HG03139 (cell line): ENCODE measurements at regions not wholly inside any gene's neighbourhood (a gene's known extent, or its start where the extent isn't known, plus 50 kb on each side); places are given as distances from the start of the nearest gene placed in this dataset.

ENCODE experiments used
- ATAC-seq: cut with Tn5 transposase; IDR thresholded peaks from one replicate; pipeline ENCODE4 v1.9.1; 2021; ENCODE audit not compliant: unreplicated experiment

DNA sequence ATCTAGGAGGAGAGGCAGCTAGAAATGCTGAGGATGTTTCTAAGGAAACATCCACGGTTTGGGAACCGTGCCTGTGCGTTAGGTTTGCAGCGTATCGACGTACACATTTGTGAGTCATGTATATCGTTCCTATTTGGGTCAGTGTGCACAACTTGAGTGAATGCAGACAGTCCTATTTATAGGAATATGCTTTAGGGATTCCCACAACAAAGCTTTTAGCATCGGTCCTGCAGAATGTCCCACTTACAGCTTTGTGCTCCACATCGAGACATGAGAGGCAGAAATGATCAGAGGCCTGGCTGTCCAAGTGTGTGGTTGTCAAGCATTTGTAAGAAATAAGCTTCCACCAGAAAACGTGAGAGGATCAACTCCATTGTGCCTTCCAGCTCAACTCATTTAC, 1282.7 kb upstream of the WWC1 start:
- ATAC-seq: no peak

DNA sequence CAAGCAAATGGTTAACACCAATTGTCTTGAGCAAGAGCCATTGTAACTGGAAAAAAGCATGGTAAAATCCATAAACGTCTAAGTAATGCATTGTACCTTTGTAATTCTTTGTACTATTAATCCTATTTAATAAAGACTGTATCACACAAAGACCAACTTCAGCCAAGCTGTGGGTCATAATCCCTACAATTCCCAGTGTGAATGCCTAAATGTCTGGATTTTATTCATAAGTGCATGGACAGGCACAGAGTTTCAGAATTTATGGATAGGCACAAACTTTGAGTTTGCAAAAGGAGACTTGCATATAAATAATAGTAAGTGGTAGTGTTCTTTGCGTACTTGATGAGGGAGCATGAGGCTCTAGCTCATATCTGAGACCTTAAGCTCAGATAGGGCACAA, 1280.2 kb upstream of the WWC1 start:
- no peak for ATAC-seq

DNA sequence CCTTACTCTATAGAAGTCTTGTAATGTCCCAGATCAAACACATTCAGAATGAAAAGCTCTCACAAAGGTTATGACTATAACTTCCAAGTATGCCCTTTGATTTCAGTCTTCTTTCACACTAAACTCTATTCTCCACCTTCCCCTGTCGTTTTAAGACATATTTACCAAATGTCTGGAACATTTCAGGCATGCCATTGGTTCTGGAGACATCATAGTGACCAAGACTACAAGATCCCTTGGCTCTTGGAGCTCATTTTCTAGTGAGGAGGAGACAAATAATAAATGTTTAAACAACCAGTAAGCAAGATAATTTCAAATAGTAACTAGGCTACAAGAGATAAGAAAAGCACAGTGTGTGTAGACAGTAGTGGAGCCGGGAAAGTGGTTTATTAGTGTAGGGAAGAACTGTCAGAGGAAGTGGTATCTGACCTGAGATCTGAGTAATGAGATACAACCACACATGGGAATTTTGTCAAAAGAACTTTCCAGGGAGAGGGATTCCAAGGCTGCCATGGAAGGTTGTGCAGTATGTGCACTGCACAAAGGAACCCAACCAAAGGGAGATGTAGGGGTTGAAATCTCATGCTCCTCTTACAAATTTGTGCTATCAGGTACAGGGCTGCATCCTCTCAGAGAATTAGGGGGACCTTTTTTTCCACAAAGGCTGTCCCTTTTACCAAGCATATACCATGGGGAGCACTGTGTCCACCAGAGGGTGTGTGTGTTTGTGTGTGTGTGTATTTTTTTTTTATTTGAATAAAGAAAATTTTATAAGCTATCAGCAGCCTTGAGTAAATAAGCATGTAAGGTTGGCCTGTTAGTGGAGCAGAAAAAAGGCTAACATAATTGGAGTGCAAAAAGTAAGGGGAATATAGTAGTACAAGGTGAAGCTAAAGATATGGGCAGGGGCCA, 1279.1 kb upstream of the WWC1 start:
- no peak for ATAC-seq

GRCh38 chr5:167014401-167015056, 1276.9 kb upstream of the WWC1 start:
- ATAC-seq: no peak

GRCh38 chr5:167020418-167020817, 1271.0 kb upstream of the WWC1 start:
- no peak for ATAC-seq

- no peak for ATAC-seq
Measured at GRCh38 chr5:167029488-167029887, 1262.0 kb upstream of the WWC1 start.

GRCh38 chr5:167030500-167031120, 1260.8 kb upstream of the WWC1 start:
- ATAC-seq: no peak

DNA sequence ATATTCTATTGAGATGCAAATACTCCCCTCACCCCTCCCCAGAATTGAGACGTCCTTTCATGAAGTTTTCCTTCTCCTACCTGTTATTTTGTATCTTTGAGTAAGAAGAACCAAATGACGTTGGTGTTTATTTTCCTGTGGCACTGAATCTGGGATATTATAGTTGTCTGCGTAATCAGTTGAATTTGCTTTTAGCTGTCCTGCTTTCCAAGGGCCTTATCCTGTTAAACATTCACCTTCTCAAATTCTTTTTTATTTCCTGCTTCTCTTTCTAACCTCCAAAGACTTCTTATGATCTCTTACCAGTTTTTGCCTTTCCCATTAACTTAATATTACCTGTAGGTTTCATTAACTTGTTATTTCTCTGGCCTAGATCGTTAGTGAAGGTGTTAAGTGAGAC, 1254.9 kb upstream of the WWC1 start:
- ATAC-seq: no peak

GRCh38 chr5:167049043-167049663, 1242.3 kb upstream of the WWC1 start:
- no peak for ATAC-seq

GRCh38 chr5:167049771-167050567, 1241.5 kb upstream of the WWC1 start:
- ATAC-seq: no peak

DNA sequence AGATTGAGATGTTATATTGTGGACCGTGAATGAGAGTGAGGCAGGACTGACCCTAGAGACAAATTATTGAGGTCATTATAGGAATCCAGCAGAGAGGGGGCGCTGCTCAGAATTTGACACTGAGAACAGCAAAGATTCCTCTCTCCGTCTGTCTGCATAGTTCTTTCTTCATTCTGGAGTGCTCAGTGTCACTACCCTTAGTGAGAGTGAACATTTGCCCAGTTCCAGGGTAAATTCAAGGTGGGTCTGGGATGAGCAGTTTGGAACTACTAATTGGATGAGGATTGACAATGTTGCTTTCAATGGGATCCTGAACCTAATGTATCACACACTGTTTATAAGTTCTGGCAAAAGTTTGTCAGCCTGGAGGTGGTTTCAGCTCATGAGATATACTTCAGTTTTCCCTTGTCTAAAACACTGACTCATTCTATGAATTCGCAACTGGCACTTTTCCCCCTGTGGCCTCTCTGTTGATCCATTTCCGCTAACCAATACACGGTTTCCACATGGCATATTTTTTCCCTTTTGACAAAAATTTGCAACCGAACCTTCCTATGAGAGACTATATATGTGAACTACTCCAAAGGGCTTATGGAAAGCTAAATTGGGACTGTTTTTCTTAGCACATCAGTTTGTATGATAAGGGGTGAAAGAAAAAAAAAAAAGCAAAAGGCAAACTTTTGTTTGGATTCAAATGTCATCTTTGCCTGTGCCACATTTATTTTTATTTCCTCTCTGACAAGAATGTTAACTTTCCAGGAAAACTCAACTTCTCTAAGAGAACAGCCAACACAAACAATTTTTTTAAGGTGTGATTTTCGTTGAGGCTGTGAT, 1240.7 kb upstream of the WWC1 start:
- no peak for ATAC-seq

DNA sequence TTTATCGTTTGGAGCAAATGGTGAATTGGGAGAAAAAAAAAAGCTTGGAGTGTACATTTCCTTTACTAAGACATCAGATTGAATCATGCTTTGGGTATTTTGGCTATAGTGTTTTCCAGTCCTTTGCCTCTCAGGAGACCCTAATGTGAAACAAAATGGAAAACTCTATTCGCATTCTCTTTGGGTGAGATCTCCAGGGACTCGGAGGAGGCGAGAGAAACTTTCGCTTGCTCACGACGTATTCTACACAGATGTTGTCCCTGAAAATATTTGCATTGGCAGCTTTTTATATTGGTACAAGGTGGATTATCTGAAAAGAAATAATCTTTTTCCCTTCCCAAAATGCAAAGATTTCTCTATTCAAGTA, 1240.1 kb upstream of the WWC1 start:
- no peak for ATAC-seq

GRCh38 chr5:167052791-167053190, 1238.7 kb upstream of the WWC1 start:
- ATAC-seq: no peak

DNA sequence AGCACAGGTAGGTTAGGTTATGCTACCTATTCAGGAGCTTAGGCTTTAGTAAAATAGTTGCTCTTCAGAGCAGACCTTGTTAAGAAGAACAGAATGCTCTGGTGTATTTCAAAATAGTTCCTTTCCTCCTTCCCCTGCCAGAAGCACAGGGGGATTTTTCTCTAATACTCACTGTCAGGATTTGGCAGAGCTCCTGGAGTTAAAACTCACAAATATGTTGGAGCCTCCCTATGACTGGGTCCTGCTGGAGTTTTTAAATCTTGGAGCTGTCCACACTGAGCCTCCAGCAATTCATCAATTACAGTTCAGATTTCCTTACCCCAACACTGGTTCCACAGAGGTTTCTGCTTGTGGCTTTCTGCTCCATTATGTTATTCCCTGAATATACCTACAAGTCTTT, 1233.8 kb upstream of the WWC1 start:
- no peak for ATAC-seq

- ATAC-seq: no peak
Measured at GRCh38 chr5:167061695-167062094, 1229.8 kb upstream of the WWC1 start.

- ATAC-seq: no peak
Measured at GRCh38 chr5:167063116-167063515, 1228.3 kb upstream of the WWC1 start.

DNA sequence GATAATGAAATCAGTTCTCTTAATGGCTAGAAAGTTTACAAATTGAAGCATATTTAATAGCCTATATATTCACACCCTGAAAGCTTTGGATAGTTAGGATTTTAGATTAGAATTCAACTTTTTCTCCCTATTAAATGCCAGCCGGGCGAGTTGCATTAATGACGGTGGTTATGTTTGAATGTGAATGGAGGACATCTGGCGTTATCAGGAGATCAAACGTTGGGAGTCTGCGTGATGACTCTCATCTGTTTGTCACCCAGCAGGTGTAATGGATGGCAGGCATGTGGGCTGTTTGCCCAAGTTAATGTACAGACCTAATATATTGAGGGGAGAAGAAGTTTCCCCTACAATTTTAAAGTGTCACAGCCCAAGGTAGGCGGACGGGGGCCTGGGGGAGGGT, 1227.7 kb upstream of the WWC1 start:
- ATAC-seq: no peak

- ATAC-seq: no peak
Measured at GRCh38 chr5:167064198-167064776, 1227.2 kb upstream of the WWC1 start.

DNA sequence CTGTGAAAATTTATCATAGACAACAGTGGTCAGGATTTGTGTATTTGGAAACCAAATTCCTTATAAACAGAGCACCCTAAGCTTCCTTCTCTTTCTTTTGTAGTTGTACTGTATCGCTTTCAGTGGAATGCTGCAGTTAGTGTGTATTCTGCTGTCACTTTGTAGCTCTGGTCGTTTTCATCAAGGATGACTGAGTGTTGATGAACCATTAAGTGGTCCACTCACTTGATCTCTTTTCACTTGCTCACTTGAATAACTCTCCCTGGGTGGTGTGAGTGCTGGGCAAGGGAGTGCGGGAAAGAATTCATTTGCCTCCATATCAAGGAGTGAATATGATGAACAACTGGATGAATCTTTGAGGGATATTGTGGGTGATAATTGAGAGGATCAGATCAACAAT, 1225.7 kb upstream of the WWC1 start:
- ATAC-seq: no peak
